Lower leg skin (tissue), 3 donors: ENCODE measurements at regions not wholly inside any gene's neighbourhood (a gene's known extent, or its start where the extent isn't known, plus 50 kb on each side); places are given as distances from the start of the nearest gene placed in this dataset.

ENCODE experiments used
- POLR2A ChIP-seq, 2 donors: fragments of 450-650 bp; IDR thresholded peaks; one replicate each; pipeline ENCODE4 v1.6.1; 2016 to 2017; ENCODE audit warnings: antibody characterized with exemption in 2 of 2, mild to moderate bottlenecking in 1 of 2, moderate library complexity in 1 of 2
- TF ChIP-seq, protein P1 (sequence below), 3 donors: fragments of 450-650 bp; IDR thresholded peaks; one replicate each; pipeline ENCODE4 v1.5.1; 2016; ENCODE audit warnings: antibody characterized with exemption in 3 of 3, mild to moderate bottlenecking in 3 of 3, moderate library complexity in 2 of 3

- no peak for TF ChIP-seq POLR2A (IDR thresholded peaks at IDR 0.05)
- TF ChIP-seq, protein P1, sequence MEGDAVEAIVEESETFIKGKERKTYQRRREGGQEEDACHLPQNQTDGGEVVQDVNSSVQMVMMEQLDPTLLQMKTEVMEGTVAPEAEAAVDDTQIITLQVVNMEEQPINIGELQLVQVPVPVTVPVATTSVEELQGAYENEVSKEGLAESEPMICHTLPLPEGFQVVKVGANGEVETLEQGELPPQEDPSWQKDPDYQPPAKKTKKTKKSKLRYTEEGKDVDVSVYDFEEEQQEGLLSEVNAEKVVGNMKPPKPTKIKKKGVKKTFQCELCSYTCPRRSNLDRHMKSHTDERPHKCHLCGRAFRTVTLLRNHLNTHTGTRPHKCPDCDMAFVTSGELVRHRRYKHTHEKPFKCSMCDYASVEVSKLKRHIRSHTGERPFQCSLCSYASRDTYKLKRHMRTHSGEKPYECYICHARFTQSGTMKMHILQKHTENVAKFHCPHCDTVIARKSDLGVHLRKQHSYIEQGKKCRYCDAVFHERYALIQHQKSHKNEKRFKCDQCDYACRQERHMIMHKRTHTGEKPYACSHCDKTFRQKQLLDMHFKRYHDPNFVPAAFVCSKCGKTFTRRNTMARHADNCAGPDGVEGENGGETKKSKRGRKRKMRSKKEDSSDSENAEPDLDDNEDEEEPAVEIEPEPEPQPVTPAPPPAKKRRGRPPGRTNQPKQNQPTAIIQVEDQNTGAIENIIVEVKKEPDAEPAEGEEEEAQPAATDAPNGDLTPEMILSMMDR (IDR thresholded peaks at IDR 0.05), result no peak
Observed at GRCh38 chr5:29462241-29462640, 1731.2 kb upstream of the CDH6 start.
